Activated CD8-positive, alpha-beta memory T cell treated with anti-CD3 and anti-CD28 coated beads for 24 hours (primary cell): ENCODE measurements at regions not wholly inside any gene's neighbourhood (a gene's known extent, or its start where the extent isn't known, plus 50 kb on each side); places are given as distances from the start of the nearest gene placed in this dataset.
"Not testable (repeated sequence)": the region's sequence is repeated elsewhere in the genome, so short reads cannot be mapped to it uniquely, and the experiment has no call there.

Experiments used
- DNase-seq: peaks from one replicate; pipeline ENCODE4 v3.0.0-alpha.2; 2020

DNA sequence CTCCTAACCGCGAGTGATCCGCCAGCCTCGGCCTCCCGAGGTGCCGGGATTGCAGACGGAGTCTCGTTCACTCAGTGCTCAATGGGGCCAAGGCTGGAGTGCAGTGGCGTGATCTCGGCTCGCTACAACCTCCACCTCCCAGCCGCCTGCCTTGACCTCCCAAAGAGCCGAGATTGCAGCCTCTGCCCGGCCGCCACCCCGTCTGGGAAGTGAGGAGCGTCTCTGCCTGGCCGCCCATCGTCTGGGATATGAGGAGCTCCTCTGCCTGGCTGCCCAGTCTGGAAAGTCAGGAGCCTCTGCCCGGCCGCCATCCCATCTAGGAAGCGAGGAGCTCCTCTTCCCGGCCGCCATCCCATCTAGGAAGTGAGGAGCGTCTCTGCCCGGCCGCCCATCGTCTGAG lies 58.8 kb upstream of the ANKRD30BL start:
- not testable (repeated sequence) for DNase-seq

DNA sequence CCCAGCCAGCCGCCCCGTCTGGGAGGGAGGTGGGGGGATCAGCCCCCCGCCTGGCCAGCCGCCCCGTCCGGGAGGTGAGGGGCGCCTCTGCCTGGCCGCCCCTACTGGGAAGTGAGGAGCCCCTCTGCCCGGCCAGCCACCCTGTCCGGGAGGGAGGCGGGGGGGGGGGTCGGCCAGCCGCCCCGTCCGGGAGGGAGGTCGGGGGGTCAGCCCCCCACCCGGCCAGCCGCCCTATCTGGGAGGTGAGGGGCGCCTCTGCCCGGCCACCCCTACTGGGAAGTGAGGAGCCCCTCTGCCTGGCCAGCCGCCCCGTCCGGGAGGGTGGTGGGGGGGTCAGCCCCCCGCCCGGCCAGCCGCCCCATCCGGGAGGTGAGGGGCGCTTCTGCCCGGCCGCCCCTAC lies 60.1 kb upstream of the ANKRD30BL start:
- DNase-seq = not testable (repeated sequence)

DNA sequence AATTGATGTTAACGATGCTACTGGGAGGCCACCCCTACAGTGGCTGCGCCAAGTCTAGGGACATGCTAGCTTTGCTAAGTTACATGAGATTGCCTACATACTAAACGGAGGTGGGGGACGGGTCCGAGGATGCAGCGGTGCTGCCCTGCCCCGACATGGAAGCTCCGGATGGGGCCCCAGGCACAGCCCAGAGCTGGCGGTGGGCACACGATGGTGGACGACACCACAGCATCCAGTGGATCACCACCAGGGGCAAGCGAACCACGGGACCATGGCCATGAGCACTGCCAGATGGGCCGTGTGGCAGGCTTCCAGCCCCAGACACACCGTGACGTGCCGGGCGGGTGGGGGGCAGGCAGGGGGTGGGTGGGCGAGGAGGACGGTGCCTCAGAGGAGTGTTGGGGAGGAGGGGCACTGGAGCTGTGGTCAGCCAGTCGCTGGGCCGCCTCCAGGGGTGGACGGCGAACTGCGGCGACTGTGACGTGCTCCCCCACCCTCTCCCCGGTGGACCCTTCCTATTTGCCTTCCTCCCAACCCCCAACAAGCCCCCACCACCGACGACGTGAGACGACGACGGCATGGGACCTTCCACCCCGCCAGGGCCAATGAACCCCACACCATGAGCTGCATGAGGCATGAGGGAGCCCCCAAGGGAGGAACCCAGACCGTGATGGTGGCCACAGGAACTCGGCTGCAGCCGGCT lies 90.6 kb upstream of the ANKRD30BL start:
- DNase-seq = no peak

DNA sequence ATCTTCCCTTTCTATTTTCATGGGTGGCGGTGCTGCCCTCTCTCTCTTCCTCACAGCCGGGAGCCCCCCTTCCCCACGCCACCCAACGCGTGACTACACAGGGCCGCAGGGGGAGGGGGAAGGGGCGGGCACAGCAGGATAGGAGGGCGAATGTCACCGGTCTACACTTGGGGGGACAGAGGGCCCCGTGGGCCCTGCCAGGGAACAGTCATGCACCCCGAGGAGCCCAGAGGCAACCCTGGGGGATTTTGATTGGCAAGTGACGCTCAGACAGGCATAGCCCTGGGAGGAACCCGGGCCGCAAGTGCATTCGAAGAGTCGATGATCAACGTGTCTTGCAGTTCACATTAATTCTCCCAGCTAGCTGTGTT lies 91.1 kb upstream of the ANKRD30BL start:
- no peak for DNase-seq

DNA sequence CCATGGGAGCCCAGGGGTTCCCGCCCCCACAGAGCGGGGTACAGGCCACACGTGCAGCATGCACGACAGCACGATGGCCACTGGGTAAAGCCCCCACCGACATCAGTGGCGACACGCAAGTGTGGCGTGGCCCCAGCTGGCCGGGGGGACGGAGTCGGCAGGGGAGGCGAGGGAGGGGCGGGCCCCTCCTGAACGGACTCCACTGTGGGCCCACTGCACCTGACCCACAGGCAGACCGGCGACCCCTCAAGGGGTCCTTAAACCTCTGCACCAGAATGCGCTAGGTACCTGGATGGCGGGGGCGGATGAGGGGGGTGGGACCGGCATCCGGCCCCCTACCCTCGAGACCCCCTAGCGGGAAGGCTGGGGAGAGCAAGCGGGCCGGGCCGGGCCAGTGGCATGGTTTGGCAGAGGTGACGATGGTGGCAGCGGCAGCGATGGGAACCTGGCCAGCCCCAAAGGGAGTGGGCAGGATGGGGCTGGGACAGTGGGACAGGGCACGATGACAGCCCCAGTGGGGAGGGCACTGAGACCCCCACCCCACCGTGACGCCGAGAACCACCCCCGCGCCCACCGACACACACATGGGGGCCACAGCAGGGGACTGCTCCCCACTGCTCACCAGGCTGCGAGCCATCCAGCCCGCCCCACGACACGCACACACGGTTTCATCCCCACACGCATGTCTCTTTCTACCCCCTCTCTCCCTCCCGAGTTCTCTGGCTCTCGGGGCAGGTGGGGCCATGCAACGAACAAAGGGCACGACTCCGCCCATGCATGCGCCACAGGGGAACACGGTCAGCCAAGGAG lies 91.9 kb upstream of the ANKRD30BL start:
- no peak for DNase-seq

DNA sequence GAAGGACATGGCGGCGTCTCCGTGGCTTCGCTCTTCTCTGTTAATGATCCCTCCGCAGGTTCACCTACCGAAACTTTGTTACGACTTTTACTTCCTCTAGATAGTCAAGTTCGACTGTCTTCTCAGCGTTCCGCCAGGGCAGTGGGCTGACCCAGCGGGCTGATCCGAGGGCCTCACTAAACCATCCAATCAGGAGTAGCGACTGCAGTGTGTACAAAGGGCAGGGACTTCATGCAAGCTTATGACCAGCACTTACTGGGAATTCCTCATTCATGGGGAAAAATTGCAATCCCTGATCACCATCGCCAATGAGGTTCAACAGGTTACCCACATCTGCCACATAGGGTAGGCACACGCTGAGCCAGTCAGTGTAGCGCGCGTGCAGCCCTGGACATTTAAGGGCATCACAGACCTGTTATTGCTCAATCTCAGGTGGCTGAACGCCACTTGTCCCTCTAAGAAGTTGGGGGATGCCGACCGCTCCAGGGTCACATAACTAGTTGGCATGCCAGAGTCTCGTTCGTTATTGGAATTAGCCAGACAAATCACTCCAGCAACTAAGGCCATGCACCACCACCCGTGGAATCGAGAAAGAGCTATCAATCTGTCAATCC lies 92.7 kb upstream of the ANKRD30BL start:
- DNase-seq = not testable (repeated sequence)

- no peak for DNase-seq
Measured at GRCh38 chr2:132255714-132256113, 94.0 kb upstream of the ANKRD30BL start.

GRCh38 chr2:132256251-132256902 lies 94.6 kb upstream of the ANKRD30BL start:
- DNase-seq = peak; percentile 53

DNA sequence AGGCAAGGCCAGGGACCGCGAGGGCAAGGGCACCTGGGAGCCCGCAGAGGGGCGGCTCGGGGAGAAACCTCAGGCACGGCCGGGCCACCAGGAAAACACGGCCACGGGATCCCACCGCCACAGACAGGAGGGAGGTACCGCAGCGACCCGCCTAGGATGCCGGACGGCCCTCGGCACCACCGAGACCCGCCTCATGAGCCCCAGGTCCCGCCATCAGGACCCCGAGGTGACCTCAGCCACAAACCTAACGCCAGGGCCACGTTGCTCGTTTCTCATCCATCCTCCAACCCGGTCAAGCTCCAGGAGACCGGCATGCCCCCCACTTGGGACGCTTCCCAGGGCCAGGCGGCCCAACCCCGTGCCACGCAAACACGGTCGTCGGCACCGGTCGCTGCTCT lies 95.2 kb upstream of the ANKRD30BL start:
- DNase-seq = not testable (repeated sequence)

- DNase-seq = peak; percentile 47
Measured at GRCh38 chr2:132257301-132258171, 95.8 kb upstream of the ANKRD30BL start.

DNA sequence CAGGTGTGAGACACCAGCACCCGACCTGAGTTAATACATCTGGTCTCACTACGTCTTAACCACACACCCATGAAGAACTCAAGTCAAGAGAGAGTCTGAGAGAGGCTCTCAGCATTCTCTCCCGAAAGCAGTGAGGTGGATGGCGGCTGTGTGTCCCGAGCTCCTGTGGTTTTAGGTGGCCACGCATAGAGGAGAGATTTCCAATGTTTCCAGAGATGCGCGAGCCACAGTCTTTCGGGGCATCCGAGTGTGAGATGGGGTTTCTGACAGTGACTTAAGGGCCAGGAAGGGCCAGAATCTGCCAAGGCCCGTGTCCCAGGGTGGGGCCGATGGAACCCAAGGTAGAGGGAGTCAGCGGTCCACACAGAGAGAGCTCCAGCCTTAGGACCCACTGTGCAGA lies 97.5 kb upstream of the ANKRD30BL start:
- not testable (repeated sequence) for DNase-seq

- peak; percentile 32 for DNase-seq
Measured at GRCh38 chr2:132265595-132265994, 103.8 kb upstream of the ANKRD30BL start.

DNA sequence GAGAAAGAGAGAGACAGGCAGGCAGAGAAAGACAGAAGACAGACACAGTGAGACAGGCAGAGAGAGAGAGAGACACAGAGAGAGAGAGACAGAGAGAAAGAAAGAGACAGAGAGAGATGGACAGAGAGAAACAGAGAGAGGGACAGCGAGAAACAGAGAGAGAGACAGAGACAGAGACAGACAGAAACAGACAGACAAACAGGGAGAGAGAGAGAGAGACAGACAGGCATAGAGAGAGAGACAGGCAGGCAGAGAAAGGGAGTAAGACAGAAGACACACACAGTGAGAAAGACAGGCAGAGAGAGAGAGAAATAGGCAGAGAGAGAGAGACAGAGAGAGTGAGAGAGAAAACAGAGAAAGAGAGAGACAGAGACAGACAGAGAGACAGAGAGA lies 105.3 kb upstream of the ANKRD30BL start:
- DNase-seq = no peak

DNA sequence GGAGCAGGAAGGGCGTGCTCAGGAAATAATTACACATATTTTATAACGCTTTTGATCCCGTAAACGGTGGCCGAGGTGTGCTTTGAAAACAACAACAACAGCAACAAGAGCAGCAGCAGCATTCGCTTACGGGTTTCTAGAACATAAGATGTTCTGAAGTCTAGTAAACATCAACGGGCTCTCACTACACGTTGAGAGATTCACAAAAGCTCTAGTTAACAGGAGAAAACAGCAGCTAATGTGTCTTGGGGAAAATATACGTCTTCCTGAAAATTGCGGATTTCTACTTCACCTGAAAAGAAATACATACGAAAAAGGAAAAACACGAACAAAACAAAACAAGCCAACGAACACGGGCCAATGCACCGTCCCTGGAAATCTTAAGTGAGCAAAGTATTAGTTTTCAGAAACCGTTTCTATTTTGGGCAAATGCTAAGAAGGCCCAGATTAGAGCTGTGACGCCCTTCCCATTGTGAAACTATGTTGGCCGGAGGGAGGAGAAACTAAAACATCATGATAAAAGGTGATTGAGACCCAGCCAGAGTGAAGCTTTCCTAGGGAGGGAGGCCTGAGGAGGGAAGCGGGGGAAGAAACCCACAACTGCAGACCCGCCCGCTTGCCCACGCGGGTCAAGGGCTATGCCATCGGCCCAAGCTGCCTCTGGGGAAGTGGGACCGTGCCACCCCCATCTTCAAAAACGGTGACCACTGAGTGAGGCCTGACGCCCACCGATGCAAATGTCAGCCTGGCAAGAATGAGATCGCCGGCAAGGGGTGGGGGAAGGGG lies 105.9 kb upstream of the ANKRD30BL start:
- DNase-seq = not testable (repeated sequence)

- peak; percentile 64 for DNase-seq
Measured at GRCh38 chr2:132268284-132268976, 106.7 kb upstream of the ANKRD30BL start.

DNA sequence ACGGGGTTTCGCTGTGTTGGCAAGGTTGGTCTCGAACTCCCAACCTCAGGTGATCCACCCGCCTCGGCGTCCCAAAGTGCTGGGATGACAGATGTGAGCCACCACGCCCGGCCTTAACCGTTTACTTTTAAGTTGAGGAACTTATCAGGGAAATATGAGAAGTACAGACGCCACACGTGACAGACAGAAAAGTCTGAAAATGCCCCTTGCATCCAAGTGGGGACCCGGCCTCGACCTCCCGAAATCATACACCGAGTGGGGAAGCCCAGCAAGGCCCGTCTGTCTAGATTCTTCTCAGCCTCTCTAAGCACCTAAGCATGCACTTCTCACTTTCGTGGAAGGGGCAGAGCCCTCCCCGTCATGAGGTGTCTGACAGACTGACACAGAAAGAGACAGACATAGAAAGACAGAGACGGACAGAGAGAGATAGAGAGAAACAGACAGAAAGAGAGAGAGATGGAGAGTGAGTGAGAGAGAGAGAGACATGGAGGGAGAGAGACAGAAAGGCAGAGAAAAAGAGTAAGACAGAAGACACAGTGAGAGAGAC lies 107.3 kb upstream of the ANKRD30BL start:
- no peak for DNase-seq

DNA sequence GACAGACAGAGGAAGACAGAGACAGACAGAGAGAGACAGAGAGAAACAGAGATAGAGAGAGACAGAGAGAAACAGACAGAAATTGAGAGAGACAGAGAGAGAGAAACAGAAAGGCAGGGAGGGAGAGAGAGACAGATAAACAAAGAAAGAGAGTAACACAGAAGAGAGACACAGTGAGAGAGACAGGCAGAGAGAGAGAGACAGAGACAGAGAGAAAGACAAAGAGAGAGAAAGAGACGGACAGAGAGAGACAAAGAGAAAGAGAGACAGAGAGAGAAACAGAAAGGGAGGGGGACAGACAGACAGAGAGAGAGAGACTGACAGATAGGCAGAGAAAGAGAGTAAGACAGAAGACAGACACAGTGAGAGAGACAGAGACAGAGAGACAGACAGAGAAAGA lies 108.5 kb upstream of the ANKRD30BL start:
- DNase-seq = no peak

- no peak for DNase-seq
Measured at GRCh38 chr2:132270981-132271546, 109.3 kb upstream of the ANKRD30BL start.

DNA sequence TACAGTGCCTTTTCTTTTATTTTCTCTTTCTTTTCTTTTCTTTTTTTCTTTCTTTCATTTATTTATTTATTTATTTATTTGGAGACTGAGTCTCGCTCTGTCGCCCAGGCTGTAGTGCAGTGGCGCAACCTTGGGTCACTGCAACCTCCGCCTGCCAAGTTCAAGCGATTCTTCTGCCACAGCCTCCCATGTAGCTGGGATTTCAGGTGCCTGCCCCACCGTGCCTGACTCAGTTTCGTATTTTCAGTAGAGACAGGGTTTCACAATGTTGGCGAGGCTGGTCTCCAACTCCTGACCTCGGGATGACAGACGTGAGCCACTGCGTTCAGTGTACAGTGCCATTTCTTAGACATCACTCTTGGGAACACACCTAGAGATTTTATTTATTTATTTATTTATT lies 110.0 kb upstream of the ANKRD30BL start:
- not testable (repeated sequence) for DNase-seq

DNA sequence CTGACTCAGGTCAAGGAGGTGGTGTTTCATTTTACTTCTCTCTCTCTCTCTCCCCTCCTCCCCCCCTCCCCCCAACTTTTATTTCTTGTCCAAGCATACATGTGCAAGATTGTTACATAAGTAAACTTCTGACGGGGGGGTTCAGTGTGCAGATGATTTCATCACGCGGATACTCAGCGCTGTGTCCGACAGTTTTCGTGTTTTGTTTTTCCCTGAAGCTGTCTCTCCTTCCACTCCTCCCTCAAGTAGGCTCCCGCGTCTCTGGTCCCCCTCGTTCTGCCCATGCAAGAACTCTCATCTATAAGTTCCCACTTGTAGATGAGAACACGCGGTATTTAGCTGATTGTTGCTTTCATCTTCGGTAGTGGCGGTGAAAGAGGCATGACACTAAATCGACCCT lies 111.0 kb upstream of the ANKRD30BL start:
- DNase-seq = no peak
